ENCODE measurements at regions not wholly inside any gene's neighbourhood (a gene's known extent, or its start where the extent isn't known, plus 50 kb on each side); places are given as distances from the start of the nearest gene placed in this dataset.

GRCh38 chr13:34647379-34648150 is 294.5 kb upstream of the NBEA start:
- no peak overlapping the region for H3K4me3 ChIP-seq (ENCODE audit: low read depth, low read length)
- no peak for TF ChIP-seq CTCF (IDR thresholded peaks at IDR 0.05; ENCODE audit: low read depth, low read length, missing control alignments)
- no peak for DNase-seq (ENCODE audit: low read depth)

- no peak for DNase-seq (ENCODE audit: low read depth)
- no peak for TF ChIP-seq CTCF (IDR thresholded peaks at IDR 0.05; ENCODE audit: low read depth, low read length, missing control alignments)
- H3K4me3 ChIP-seq (ENCODE audit: low read depth, low read length): no peak overlapping the region
Measured at GRCh38 chr13:34654203-34654602, 287.9 kb upstream of the NBEA start.

GRCh38 chr13:34654647-34655046 is 287.4 kb upstream of the NBEA start:
- H3K4me3 ChIP-seq (ENCODE audit: low read depth, low read length): no peak overlapping the region
- TF ChIP-seq CTCF (IDR thresholded peaks at IDR 0.05; ENCODE audit: low read depth, low read length, missing control alignments): no peak
- no peak for DNase-seq (ENCODE audit: low read depth)

- H3K4me3 ChIP-seq (ENCODE audit: low read depth, low read length): no peak overlapping the region
- TF ChIP-seq CTCF (IDR thresholded peaks at IDR 0.05; ENCODE audit: low read depth, low read length, missing control alignments): no peak
- DNase-seq (ENCODE audit: low read depth): no peak
Measured at GRCh38 chr13:34655554-34655953, 286.5 kb upstream of the NBEA start.

- no peak overlapping the region for H3K4me3 ChIP-seq (ENCODE audit: low read depth, low read length)
- DNase-seq (ENCODE audit: low read depth): no peak
Measured at GRCh38 chr13:34657716-34658115, 284.4 kb upstream of the NBEA start.

GRCh38 chr13:34667286-34668218 is 274.5 kb upstream of the NBEA start:
- no peak overlapping the region for H3K4me3 ChIP-seq (ENCODE audit: low read depth, low read length)
- no peak for DNase-seq (ENCODE audit: low read depth)
- no peak for TF ChIP-seq CTCF (IDR thresholded peaks at IDR 0.05; ENCODE audit: low read depth, low read length, missing control alignments)

More at GRCh38 chr13:34657716-34658115, 284.4 kb upstream of the NBEA start:
- no peak for TF ChIP-seq CTCF (IDR thresholded peaks at IDR 0.05; ENCODE audit: low read depth, low read length, missing control alignments)

Measured in GM12864 (cell line).